Activated naive CD8-positive, alpha-beta T cell (primary cell): ENCODE measurements at regions not wholly inside any gene's neighbourhood (a gene's known extent, or its start where the extent isn't known, plus 50 kb on each side); places are given as distances from the start of the nearest gene placed in this dataset.

Source experiments
- H3K27ac Mint-ChIP-seq: one replicate; pipeline ENCODE4 v1.8.0; 2021; ENCODE audit warnings: mixed read lengths
- H3K27me3 Mint-ChIP-seq: one replicate; pipeline ENCODE4 v1.8.0; 2021; ENCODE audit warnings: mixed read lengths
- H3K36me3 Mint-ChIP-seq: one replicate; pipeline ENCODE4 v1.8.0; 2021; ENCODE audit warnings: mixed read lengths
- H3K4me1 Mint-ChIP-seq: one replicate; pipeline ENCODE4 v1.8.0; 2021; ENCODE audit warnings: low read depth, mixed read lengths
- H3K4me3 Mint-ChIP-seq: one replicate; pipeline ENCODE4 v1.8.0; 2021; ENCODE audit warnings: mild to moderate bottlenecking, mixed read lengths
- H3K9me3 Mint-ChIP-seq: one replicate; pipeline ENCODE4 v1.8.0; 2021; ENCODE audit warnings: low read depth, mixed read lengths

- H3K4me1 Mint-ChIP-seq: no peaks in the 10 kb centered on the region
- H3K27me3 Mint-ChIP-seq: no peaks in the 10 kb centered on the region
- H3K36me3 Mint-ChIP-seq: peaks cover 8% of the 10 kb centered on the region
- H3K27ac Mint-ChIP-seq: no peak overlapping the region
- no peak overlapping the region for H3K4me3 Mint-ChIP-seq
- H3K9me3 Mint-ChIP-seq: no peaks in the 10 kb centered on the region
These were observed 343.5 kb upstream of the NT5C1B start for GRCh38 chr2:18932853-18933252.

GRCh38 chr2:18930971-18931370 is 341.6 kb upstream of the NT5C1B start:
- Mint-ChIP-seq H3K27me3 (no peaks in the 10 kb centered on the region), H3K9me3 (no peaks in the 10 kb centered on the region), H3K4me3 (no peak overlapping the region), H3K36me3 (peaks cover 12% of the 10 kb centered on the region), H3K27ac (no peak overlapping the region), H3K4me1 (no peaks in the 10 kb centered on the region)

- no peaks in the 10 kb centered on the region for H3K9me3 Mint-ChIP-seq
- no peak overlapping the region for H3K4me3 Mint-ChIP-seq
- H3K27ac Mint-ChIP-seq: no peak overlapping the region
These were observed 338.3 kb upstream of the NT5C1B start for GRCh38 chr2:18927525-18928232.

GRCh38 chr2:18926631-18927524 is 337.5 kb upstream of the NT5C1B start:
- H3K27ac Mint-ChIP-seq: no peak overlapping the region
- no peaks in the 10 kb centered on the region for H3K4me1 Mint-ChIP-seq

More at GRCh38 chr2:18927525-18928232, 338.3 kb upstream of the NT5C1B start:
- Mint-ChIP-seq H3K27me3 (no peaks in the 10 kb centered on the region), H3K36me3 (peaks cover 17% of the 10 kb centered on the region), H3K4me1 (no peaks in the 10 kb centered on the region)

GRCh38 chr2:18925296-18925695 is 335.9 kb upstream of the NT5C1B start:
- H3K4me3 Mint-ChIP-seq: no peak overlapping the region
- no peaks in the 10 kb centered on the region for H3K4me1 Mint-ChIP-seq
- no peaks in the 10 kb centered on the region for H3K9me3 Mint-ChIP-seq
- peaks cover 22% of the 10 kb centered on the region for H3K36me3 Mint-ChIP-seq
- no peaks in the 10 kb centered on the region for H3K27me3 Mint-ChIP-seq
- no peak overlapping the region for H3K27ac Mint-ChIP-seq

More at GRCh38 chr2:18926631-18927524, 337.5 kb upstream of the NT5C1B start:
- Mint-ChIP-seq H3K27me3 (no peaks in the 10 kb centered on the region), H3K9me3 (no peaks in the 10 kb centered on the region), H3K4me3 (no peak overlapping the region), H3K36me3 (peaks cover 19% of the 10 kb centered on the region)

GRCh38 chr2:18924886-18925285 is 335.5 kb upstream of the NT5C1B start:
- Mint-ChIP-seq H3K4me3 (no peak overlapping the region), H3K36me3 (peaks cover 22% of the 10 kb centered on the region), H3K27me3 (no peaks in the 10 kb centered on the region), H3K4me1 (no peaks in the 10 kb centered on the region), H3K9me3 (no peaks in the 10 kb centered on the region), H3K27ac (no peak overlapping the region)

- Mint-ChIP-seq H3K4me1 (no peaks in the 10 kb centered on the region), H3K27me3 (no peaks in the 10 kb centered on the region), H3K36me3 (peaks cover 22% of the 10 kb centered on the region), H3K9me3 (no peaks in the 10 kb centered on the region), H3K4me3 (no peak overlapping the region), H3K27ac (no peak overlapping the region)
These were observed 335.0 kb upstream of the NT5C1B start for GRCh38 chr2:18924386-18924785.

GRCh38 chr2:18922276-18922675 is 332.9 kb upstream of the NT5C1B start:
- Mint-ChIP-seq H3K4me1 (no peaks in the 10 kb centered on the region), H3K9me3 (no peaks in the 10 kb centered on the region), H3K27ac (no peak overlapping the region), H3K27me3 (no peaks in the 10 kb centered on the region), H3K4me3 (no peak overlapping the region), H3K36me3 (peaks cover 21% of the 10 kb centered on the region)

GRCh38 chr2:18918280-18918679 is 328.9 kb upstream of the NT5C1B start:
- Mint-ChIP-seq H3K36me3 (peaks cover 13% of the 10 kb centered on the region), H3K4me3 (no peak overlapping the region), H3K27ac (no peak overlapping the region), H3K4me1 (no peaks in the 10 kb centered on the region), H3K9me3 (no peaks in the 10 kb centered on the region), H3K27me3 (no peaks in the 10 kb centered on the region)

GRCh38 chr2:18915227-18915626 is 325.9 kb upstream of the NT5C1B start:
- H3K27me3 Mint-ChIP-seq: no peaks in the 10 kb centered on the region
- no peaks in the 10 kb centered on the region for H3K9me3 Mint-ChIP-seq
- no peak overlapping the region for H3K4me3 Mint-ChIP-seq
- peaks cover 4% of the 10 kb centered on the region for H3K36me3 Mint-ChIP-seq
- no peaks in the 10 kb centered on the region for H3K4me1 Mint-ChIP-seq
- H3K27ac Mint-ChIP-seq: no peak overlapping the region

GRCh38 chr2:18913512-18913911 is 324.1 kb upstream of the NT5C1B start:
- Mint-ChIP-seq H3K4me3 (no peak overlapping the region), H3K27ac (no peak overlapping the region), H3K9me3 (no peaks in the 10 kb centered on the region), H3K36me3 (no peaks in the 10 kb centered on the region), H3K4me1 (no peaks in the 10 kb centered on the region), H3K27me3 (no peaks in the 10 kb centered on the region)

- Mint-ChIP-seq H3K36me3 (no peaks in the 10 kb centered on the region), H3K27me3 (no peaks in the 10 kb centered on the region), H3K27ac (no peak overlapping the region), H3K9me3 (no peaks in the 10 kb centered on the region), H3K4me1 (no peaks in the 10 kb centered on the region), H3K4me3 (no peak overlapping the region)
These were observed 323.0 kb upstream of the NT5C1B start for GRCh38 chr2:18912225-18912888.

- H3K27me3 Mint-ChIP-seq: no peaks in the 10 kb centered on the region
- no peak overlapping the region for H3K27ac Mint-ChIP-seq
- H3K36me3 Mint-ChIP-seq: peaks cover 5% of the 10 kb centered on the region
- no peak overlapping the region for H3K4me3 Mint-ChIP-seq
- no peaks in the 10 kb centered on the region for H3K9me3 Mint-ChIP-seq
- no peaks in the 10 kb centered on the region for H3K4me1 Mint-ChIP-seq
These were observed 322.0 kb upstream of the NT5C1B start for GRCh38 chr2:18911416-18911815.

GRCh38 chr2:18910843-18911242 is 321.5 kb upstream of the NT5C1B start:
- H3K9me3 Mint-ChIP-seq: peaks cover 2% of the 10 kb centered on the region
- no peak overlapping the region for H3K27ac Mint-ChIP-seq
- no peaks in the 10 kb centered on the region for H3K4me1 Mint-ChIP-seq
- no peak overlapping the region for H3K4me3 Mint-ChIP-seq
- peaks cover 7% of the 10 kb centered on the region for H3K36me3 Mint-ChIP-seq
- H3K27me3 Mint-ChIP-seq: no peaks in the 10 kb centered on the region

GRCh38 chr2:18907937-18908336 is 318.6 kb upstream of the NT5C1B start:
- H3K9me3 Mint-ChIP-seq: peaks cover 9% of the 10 kb centered on the region
- H3K4me3 Mint-ChIP-seq: no peak overlapping the region
- peaks cover 12% of the 10 kb centered on the region for H3K36me3 Mint-ChIP-seq
- no peak overlapping the region for H3K27ac Mint-ChIP-seq
- H3K4me1 Mint-ChIP-seq: no peaks in the 10 kb centered on the region
- H3K27me3 Mint-ChIP-seq: no peaks in the 10 kb centered on the region
